Tibial artery (tissue), 4 donors: ENCODE measurements at regions not wholly inside any gene's neighbourhood (a gene's known extent, or its start where the extent isn't known, plus 50 kb on each side); places are given as distances from the start of the nearest gene placed in this dataset.
"Not testable (repeated sequence)": the region's sequence is repeated elsewhere in the genome, so short reads cannot be mapped to it uniquely, and the experiment has no call there.

Source experiments
- DNase-seq, 2 donors: peaks; one replicate each; pipeline ENCODE4 v3.0.0-alpha.2; 2019
- H3K27ac ChIP-seq, 2 donors: fragments of 200-600 bp; sonication (generic) in 1 of 2; 1 replicate in 1 of 2; 2 replicates in 1 of 2; pipeline ENCODE4 v1.5.1; 2018 to 2019; ENCODE audit warnings: mild to moderate bottlenecking in 1 of 2
- H3K27me3 ChIP-seq, 2 donors: fragments of 200-600 bp; sonication (generic) in 1 of 2; one replicate each; pipeline versions ENCODE4 v1.5.1 to v1.6.0; 2016 to 2019
- H3K36me3 ChIP-seq, 3 donors: fragments of 200-600 bp; sonication (generic) in 2 of 3; one replicate each; pipeline ENCODE4 v1.5.1; 2016 to 2019; ENCODE audit warnings: mild to moderate bottlenecking in 2 of 3
- H3K4me1 ChIP-seq, 4 donors: fragments of 200-600 bp; sonication (generic) in 2 of 4; 1 replicate in 3 of 4; 2 replicates in 1 of 4; pipeline ENCODE4 v1.5.1; 2016 to 2019
- H3K4me3 ChIP-seq, 2 donors: fragments of 200-600 bp; sonication (generic) in 1 of 2; 1 replicate in 1 of 2; 2 replicates in 1 of 2; pipeline ENCODE4 v1.5.1; 2018 to 2019; ENCODE audit warnings: mild to moderate bottlenecking in 2 of 2
- H3K9me3 ChIP-seq, 3 donors: fragments of 200-600 bp; sonication (generic) in 1 of 3; one replicate each; pipeline ENCODE4 v1.5.1; 2016 to 2019
- CTCF ChIP-seq, 2 experiments: fragments of 200-600 bp in 1 of 2; fragments of 450-650 bp in 1 of 2; IDR thresholded peaks; one replicate each; pipeline ENCODE4 v1.5.1; 2017 to 2019; ENCODE audit warnings: antibody characterized with exemption in 2 of 2, mild to moderate bottlenecking in 1 of 2, moderate library complexity in 1 of 2
- intact Hi-C: fragments of 100-400 bp; cut with DNase I; formaldehyde crosslinking; loops from one replicate; pipeline ENCODE4 v1.15.0; 2023; ENCODE audit warnings: low total_unique reads

- intact Hi-C loops = no loop called here
- H3K4me1 ChIP-seq = no peaks in the 10 kb centered on the region
- H3K4me3 ChIP-seq = no peak overlapping the region
- H3K36me3 ChIP-seq = no peaks in the 10 kb centered on the region
- no peak overlapping the region for H3K27ac ChIP-seq
- no peaks in the 10 kb centered on the region for H3K27me3 ChIP-seq
- no peak for DNase-seq
- H3K9me3 ChIP-seq = no peaks in the 10 kb centered on the region
- TF ChIP-seq CTCF (IDR thresholded peaks at IDR 0.05) = no peak
Measured at GRCh38 chrX:138982365-138982764, 270.8 kb upstream of the FGF13 start.

- no peaks in the 10 kb centered on the region for H3K36me3 ChIP-seq
- no peak for DNase-seq
- no peaks in the 10 kb centered on the region for H3K4me1 ChIP-seq
- H3K4me3 ChIP-seq = no peak overlapping the region
- H3K27me3 ChIP-seq = no peaks in the 10 kb centered on the region
- no peaks in the 10 kb centered on the region for H3K9me3 ChIP-seq
- H3K27ac ChIP-seq = no peak overlapping the region
- no peak for TF ChIP-seq CTCF (IDR thresholded peaks at IDR 0.05)
- intact Hi-C loops = no loop called here
Measured at GRCh38 chrX:138964501-138964900, 253.0 kb upstream of the FGF13 start.

GRCh38 chrX:138962419-138962818 is 250.9 kb upstream of the FGF13 start:
- H3K4me1 ChIP-seq, H3K27me3 ChIP-seq, H3K9me3 ChIP-seq, H3K36me3 ChIP-seq, H3K27ac ChIP-seq, H3K4me3 ChIP-seq, DNase-seq, intact Hi-C loops: not testable (repeated sequence)

- no peak for TF ChIP-seq CTCF (IDR thresholded peaks at IDR 0.05)
- Histone ChIP-seq H3K9me3 (no peaks in the 10 kb centered on the region), H3K27me3 (no peaks in the 10 kb centered on the region), H3K36me3 (no peaks in the 10 kb centered on the region), H3K4me1 (no peaks in the 10 kb centered on the region), H3K4me3 (no peak overlapping the region), H3K27ac (no peak overlapping the region)
- no peak for DNase-seq
- intact Hi-C loops = no loop called here
Measured at GRCh38 chrX:138954976-138955375, 243.5 kb upstream of the FGF13 start.

- intact Hi-C loops = no loop called here
- no peak overlapping the region for H3K4me3 ChIP-seq
Measured at GRCh38 chrX:138946926-138947325, 235.4 kb upstream of the FGF13 start.

GRCh38 chrX:138945219-138945618 is 233.7 kb upstream of the FGF13 start:
- H3K4me3 ChIP-seq = no peak overlapping the region
- H3K36me3 ChIP-seq = no peaks in the 10 kb centered on the region

More at GRCh38 chrX:138946926-138947325, 235.4 kb upstream of the FGF13 start:
- H3K27ac ChIP-seq = no peak overlapping the region
- no peaks in the 10 kb centered on the region for H3K27me3 ChIP-seq
- TF ChIP-seq CTCF (IDR thresholded peaks at IDR 0.05) = no peak
- H3K4me1 ChIP-seq = no peaks in the 10 kb centered on the region
- H3K36me3 ChIP-seq = no peaks in the 10 kb centered on the region
- no peaks in the 10 kb centered on the region for H3K9me3 ChIP-seq
- DNase-seq = no peak

More at GRCh38 chrX:138945219-138945618, 233.7 kb upstream of the FGF13 start:
- H3K4me1 ChIP-seq = no peaks in the 10 kb centered on the region
- no peaks in the 10 kb centered on the region for H3K9me3 ChIP-seq
- TF ChIP-seq CTCF (IDR thresholded peaks at IDR 0.05) = no peak
- intact Hi-C loops = no loop called here
- H3K27me3 ChIP-seq = no peaks in the 10 kb centered on the region
- no peak for DNase-seq
- H3K27ac ChIP-seq = no peak overlapping the region
